ENCODE measurements at regions not wholly inside any gene's neighbourhood (a gene's known extent, or its start where the extent isn't known, plus 50 kb on each side); places are given as distances from the start of the nearest gene placed in this dataset.

GRCh38 chr6:122116119-122116834 lies 283.2 kb upstream of the HSF2 start:
- no peak overlapping the region for H2AK5ac ChIP-seq (ENCODE audit: insufficient read length, low read length)
- no peak overlapping the region for H4K8ac ChIP-seq (replicated peaks; ENCODE audit: insufficient read length, low read depth, low read length)
- H2BK20ac ChIP-seq (ENCODE audit: low read depth, low read length, poor library complexity, severe bottlenecking), result no peak overlapping the region
- H3K9ac ChIP-seq (ENCODE audit: extremely low read depth, insufficient read length, low read length), result no peak overlapping the region
- no peaks in the 10 kb centered on the region for H3K4me1 Mint-ChIP-seq
- no peak overlapping the region for H2BK120ac ChIP-seq (ENCODE audit: low read depth, low read length, poor library complexity, severe bottlenecking)
- no peak overlapping the region for H2BK12ac ChIP-seq (ENCODE audit: insufficient read length, low read depth, low read length)
- H3K9me3 ChIP-seq (ENCODE audit: control insufficient read depth, low read depth, low read length), result no peaks in the 10 kb centered on the region
- H4K5ac ChIP-seq (ENCODE audit: insufficient read length, low read depth, low read length), result no peak overlapping the region
- H3K9me3 Mint-ChIP-seq, result no peaks in the 10 kb centered on the region
- no peak overlapping the region for H2BK5ac ChIP-seq (ENCODE audit: insufficient read length, low read length)
- H2BK15ac ChIP-seq (ENCODE audit: low read depth, low read length), result no peak overlapping the region
- H3K23me2 ChIP-seq (ENCODE audit: insufficient read length, low read depth, low read length, poor library complexity, severe bottlenecking), result no peaks in the 10 kb centered on the region
- H4K91ac ChIP-seq (ENCODE audit: insufficient read length, low read depth, low read length), result no peak overlapping the region
- no peak overlapping the region for H3K27ac ChIP-seq (ENCODE audit: insufficient read length, low read depth, low read length)
- no peak overlapping the region for H3K4ac ChIP-seq (ENCODE audit: low read depth, low read length)
- no peaks in the 10 kb centered on the region for H3K36me3 Mint-ChIP-seq (ENCODE audit: insufficient read depth in 1 of 3, low read depth in 3 of 3)
- no peaks in the 10 kb centered on the region for H3K4me1 ChIP-seq (ENCODE audit: insufficient read depth, low read length)
- H3K4me3 Mint-ChIP-seq, result no peak overlapping the region
- no peak overlapping the region for H2AFZ ChIP-seq (ENCODE audit: low read length)
- H4K20me1 ChIP-seq (ENCODE audit: control insufficient read depth, insufficient read depth, insufficient read length), result no peaks in the 10 kb centered on the region
- no peak overlapping the region for H3K4me2 ChIP-seq (ENCODE audit: insufficient read depth, insufficient read length, low read length)
- H3K18ac ChIP-seq (ENCODE audit: insufficient read length, low read depth, low read length), result no peak overlapping the region
- no peak overlapping the region for H3T11ph ChIP-seq (ENCODE audit: low read length)
- no peak overlapping the region for H3K23ac ChIP-seq (ENCODE audit: insufficient read length, low read depth, low read length)
- H3K14ac ChIP-seq (ENCODE audit: insufficient read depth, low read length), result no peak overlapping the region
- no CpG with 5 or more reads among the region's 5 CpGs for WGBS (ENCODE audit: extremely low coverage, insufficient read length, low lambda C conversion rate)
- no peak for DNase-seq
- no peak for TF ChIP-seq CTCF (conservative IDR thresholded peaks at IDR 0.05)
- H3K27me3 Mint-ChIP-seq (ENCODE audit: low read depth), result no peaks in the 10 kb centered on the region
- no peaks in the 10 kb centered on the region for H3K79me1 ChIP-seq (ENCODE audit: insufficient read depth, low read depth, low read length, poor library complexity, severe bottlenecking)
- H3K27me3 ChIP-seq (ENCODE audit: insufficient read depth, low read length), result no peaks in the 10 kb centered on the region
- H3K79me2 ChIP-seq (ENCODE audit: insufficient read depth, low read length), result no peaks in the 10 kb centered on the region
- no peak overlapping the region for H3K56ac ChIP-seq (ENCODE audit: insufficient read length, low read depth, low read length)
- no peak overlapping the region for H3K27ac Mint-ChIP-seq

All from H9 (cell line).